ENCODE measurements at regions not wholly inside any gene's neighbourhood (a gene's known extent, or its start where the extent isn't known, plus 50 kb on each side); places are given as distances from the start of the nearest gene placed in this dataset.

DNA sequence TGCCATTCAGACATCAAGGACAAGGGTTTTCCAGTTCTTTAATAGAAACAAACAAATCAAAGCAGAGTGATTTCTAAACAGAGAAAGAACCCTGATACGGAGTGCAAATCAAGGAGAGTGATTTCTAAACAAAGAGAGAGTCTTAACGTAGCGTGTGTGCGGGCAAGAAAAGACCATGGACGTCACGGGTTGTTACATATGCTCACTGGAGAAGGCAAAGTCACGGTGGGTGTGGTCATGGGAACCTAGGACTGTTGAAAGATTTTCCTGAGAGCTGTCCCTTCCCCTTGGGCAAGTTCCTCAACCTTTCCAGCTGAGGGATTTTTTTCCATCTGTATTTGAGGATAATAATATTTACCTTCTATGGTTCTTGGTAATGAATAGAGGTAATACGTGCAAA lies 95.0 kb upstream of the SLC34A2 start:
- TF ChIP-seq CTCF (conservative IDR thresholded peaks at IDR 0.05 in 1 of 2, IDR thresholded peaks at IDR 0.05 in 1 of 2; ENCODE audit: extremely low read depth in 1 of 2, insufficient read depth in 1 of 2, low read depth in 1 of 2, low read length in 2 of 2), result no peak
- TF ChIP-seq EZH2 (IDR thresholded peaks at IDR 0.05; ENCODE audit: borderline replicate concordance, low read length), result no peak
